AG10803 (cell line): ENCODE measurements at regions not wholly inside any gene's neighbourhood (a gene's known extent, or its start where the extent isn't known, plus 50 kb on each side); places are given as distances from the start of the nearest gene placed in this dataset.

Experiments
- DNase-seq: peaks from one replicate; pipeline ENCODE4 v3.0.0; 2010; ENCODE audit warnings: low read depth
- H3K4me3 ChIP-seq: 2 replicates; pipeline ENCODE4 v1.5.1; 2011; ENCODE audit warnings: mild to moderate bottlenecking, low read length, control low read depth
- TF ChIP-seq, protein P1 (sequence below): conservative IDR thresholded peaks from 2 replicates; pipeline ENCODE4 v1.5.1; 2011; ENCODE audit warnings: mild to moderate bottlenecking, low read length, control low read depth, inconsistent platforms

DNA sequence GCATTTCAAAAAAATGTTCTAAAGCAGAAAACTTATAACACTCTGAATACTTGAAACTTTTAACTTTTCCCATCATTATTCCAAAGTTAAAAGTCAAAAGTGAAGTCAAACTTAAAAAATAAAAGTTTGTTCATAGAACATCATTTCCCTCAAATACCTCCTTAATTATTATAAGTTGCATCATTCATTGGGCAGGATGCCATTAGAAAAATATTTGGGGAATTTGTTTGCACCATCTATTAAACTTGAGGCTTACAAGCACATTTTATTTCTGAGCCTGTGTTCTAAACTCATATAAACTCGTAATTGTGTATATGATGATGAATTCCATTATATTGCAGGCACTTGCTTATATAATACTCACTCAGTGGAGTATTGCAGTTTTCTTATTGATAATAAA, 588.0 kb upstream of the NRXN1 start:
- no peak overlapping the region for H3K4me3 ChIP-seq
- no peak for DNase-seq
- TF ChIP-seq, protein P1, sequence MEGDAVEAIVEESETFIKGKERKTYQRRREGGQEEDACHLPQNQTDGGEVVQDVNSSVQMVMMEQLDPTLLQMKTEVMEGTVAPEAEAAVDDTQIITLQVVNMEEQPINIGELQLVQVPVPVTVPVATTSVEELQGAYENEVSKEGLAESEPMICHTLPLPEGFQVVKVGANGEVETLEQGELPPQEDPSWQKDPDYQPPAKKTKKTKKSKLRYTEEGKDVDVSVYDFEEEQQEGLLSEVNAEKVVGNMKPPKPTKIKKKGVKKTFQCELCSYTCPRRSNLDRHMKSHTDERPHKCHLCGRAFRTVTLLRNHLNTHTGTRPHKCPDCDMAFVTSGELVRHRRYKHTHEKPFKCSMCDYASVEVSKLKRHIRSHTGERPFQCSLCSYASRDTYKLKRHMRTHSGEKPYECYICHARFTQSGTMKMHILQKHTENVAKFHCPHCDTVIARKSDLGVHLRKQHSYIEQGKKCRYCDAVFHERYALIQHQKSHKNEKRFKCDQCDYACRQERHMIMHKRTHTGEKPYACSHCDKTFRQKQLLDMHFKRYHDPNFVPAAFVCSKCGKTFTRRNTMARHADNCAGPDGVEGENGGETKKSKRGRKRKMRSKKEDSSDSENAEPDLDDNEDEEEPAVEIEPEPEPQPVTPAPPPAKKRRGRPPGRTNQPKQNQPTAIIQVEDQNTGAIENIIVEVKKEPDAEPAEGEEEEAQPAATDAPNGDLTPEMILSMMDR = no peak

DNA sequence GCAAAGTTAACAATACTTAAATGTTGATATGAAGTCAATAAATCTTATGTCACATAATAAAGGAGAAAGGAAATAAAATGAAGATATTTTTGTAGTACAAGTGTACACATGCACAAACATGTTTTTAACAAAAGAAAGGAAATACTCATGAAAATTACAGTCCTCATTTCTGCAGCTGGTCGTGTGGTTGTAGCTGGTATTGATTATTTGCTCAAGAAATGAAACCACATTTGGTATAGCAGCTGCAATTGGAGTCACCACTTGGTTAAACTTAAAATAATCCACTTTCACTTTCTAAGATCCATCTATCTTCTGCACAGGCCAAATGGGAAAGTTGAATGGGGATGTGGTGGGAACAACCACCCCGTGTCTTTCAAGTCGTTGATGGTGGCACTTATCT, 580.5 kb upstream of the NRXN1 start:
- TF ChIP-seq, protein P1 = no peak

DNA sequence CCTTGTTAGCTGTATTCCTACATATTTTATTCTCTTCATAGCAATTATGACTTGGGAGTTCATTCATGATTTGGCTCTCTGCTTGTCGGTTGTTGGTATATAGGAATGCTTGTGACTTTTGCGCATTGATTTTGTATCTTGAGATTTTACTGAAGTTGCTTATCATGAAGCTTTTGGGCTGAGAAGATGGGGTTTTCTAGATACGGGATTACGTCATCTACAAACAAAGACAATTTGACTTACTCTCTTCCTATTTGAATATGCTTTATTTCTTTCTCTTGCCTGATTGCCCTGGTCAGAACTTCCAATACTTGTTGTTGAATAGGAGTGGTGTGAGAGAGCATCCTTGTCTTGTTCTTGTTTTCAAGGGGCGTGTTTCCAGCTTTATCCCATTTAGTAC, 569.8 kb upstream of the NRXN1 start:
- DNase-seq = no peak
- H3K4me3 ChIP-seq = no peak overlapping the region
- TF ChIP-seq, protein P1 = no peak

More for the DNA sequence above, 580.5 kb upstream of the NRXN1 start:
- H3K4me3 ChIP-seq = no peak overlapping the region
- no peak for DNase-seq

DNA sequence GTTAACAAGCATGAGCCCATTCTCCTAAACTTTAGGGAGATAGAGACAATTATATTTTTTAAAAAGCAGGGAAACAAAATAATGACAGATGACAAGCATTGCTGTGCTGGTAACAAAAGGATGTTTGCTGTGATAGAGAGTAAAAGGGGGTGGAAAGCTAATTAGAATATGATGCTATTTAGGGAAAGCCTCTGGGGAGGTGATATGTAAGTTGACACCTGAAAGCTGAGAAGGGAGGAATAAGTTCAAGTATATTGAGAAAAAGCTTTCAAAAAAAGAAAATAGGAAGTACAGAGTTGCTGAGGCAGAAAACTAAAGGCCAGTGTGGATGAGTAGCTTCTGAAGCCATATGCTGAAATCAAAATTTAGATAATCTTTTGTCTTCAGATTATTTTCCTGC, 565.2 kb upstream of the NRXN1 start:
- H3K4me3 ChIP-seq = no peak overlapping the region
- no peak for DNase-seq
- TF ChIP-seq, protein P1 = no peak

DNA sequence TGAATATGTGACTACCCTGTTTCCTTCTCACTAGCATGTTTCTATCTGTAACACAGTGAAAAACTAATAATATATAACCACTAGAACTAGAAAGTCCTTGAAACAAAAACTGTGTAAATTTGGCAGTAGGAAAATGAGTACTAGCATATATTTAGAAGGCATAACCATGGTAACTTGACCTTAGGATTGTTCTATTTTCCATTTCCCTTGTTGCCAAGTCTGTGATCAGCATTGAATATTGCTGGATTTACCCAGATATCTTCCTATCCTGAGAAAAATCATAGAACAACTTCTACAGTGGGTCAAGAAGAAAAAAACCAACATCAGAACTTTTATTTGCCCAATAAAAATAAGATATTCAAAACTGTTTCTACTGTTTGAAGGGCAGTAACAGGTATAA, 563.9 kb upstream of the NRXN1 start:
- TF ChIP-seq, protein P1 = no peak
- no peak overlapping the region for H3K4me3 ChIP-seq
- no peak for DNase-seq

DNA sequence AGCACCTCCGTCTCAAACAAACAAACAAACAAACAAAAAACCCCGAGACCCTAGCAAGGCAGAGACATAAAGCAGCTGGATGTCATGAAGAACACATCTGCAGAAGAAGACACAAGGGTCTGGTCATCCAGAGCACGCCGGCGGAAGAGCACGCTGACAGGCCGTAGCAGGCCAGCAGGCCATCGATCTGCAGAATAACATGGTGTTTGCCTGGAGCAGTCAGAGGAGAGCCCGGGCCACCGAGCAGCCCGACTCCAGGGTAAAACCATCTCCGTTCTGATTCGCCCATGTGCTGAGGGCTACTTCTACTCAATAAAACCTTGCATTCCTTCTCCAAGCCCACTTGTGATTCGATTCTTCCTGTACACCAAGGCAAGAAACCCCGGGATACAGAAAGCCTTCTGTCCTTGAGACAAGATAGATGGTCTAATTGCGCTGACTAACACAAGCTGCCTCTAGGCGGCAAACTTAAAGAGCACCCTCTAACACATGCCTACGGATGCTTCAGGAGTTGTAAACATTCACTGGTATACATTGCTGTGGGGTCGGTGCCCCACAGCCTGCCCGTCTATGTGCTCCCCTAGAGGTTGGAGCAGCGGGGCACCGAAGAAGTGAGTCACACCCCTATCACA, 549.8 kb upstream of the NRXN1 start:
- H3K4me3 ChIP-seq = no peak overlapping the region
- TF ChIP-seq, protein P1 = no peak
- DNase-seq = no peak

DNA sequence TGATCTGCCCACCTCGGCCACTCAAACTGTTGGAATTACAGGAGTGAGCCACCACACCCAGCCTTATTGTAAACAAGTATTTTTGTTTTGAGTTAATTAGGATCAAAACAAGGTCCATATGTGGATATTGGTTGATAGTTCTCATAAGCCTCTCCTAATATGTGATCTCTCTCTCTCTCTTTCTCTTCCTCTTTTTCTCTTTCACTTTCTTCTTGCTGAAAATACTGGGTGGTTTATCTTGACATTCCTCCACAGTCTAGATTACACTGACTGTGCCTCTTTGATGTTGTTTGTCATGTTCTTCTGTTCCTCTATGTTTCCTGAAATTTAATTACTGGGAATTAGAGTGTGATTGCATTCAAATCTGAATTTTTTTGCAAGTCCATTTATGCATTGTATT, 547.5 kb upstream of the NRXN1 start:
- DNase-seq = no peak
- H3K4me3 ChIP-seq = no peak overlapping the region
- TF ChIP-seq, protein P1 = no peak
